ENCODE measurements at regions not wholly inside any gene's neighbourhood (a gene's known extent, or its start where the extent isn't known, plus 50 kb on each side); places are given as distances from the start of the nearest gene placed in this dataset.

GRCh38 chr5:8553364-8553763 is 684.4 kb downstream of the MTRR start:
- ATAC-seq (no peak), DNase-seq (no peak)
- Mint-ChIP-seq H3K27ac (no peak overlapping the region), H3K9me3 (peaks cover 6 to 12% of the 10 kb centered on the region in 2 donors), H3K27me3 (ENCODE audit: low read depth in 2 of 2) (no peaks in the 10 kb centered on the region), H3K36me3 (no peaks in the 10 kb centered on the region), H3K4me3 (no peak overlapping the region), H3K4me1 (no peaks in the 10 kb centered on the region)
- intact Hi-C loops (cut with micrococcal nuclease), result no loop called here
- no peaks in the 10 kb centered on the region for H3K9me3 ChIP-seq (ENCODE audit: control insufficient read depth, insufficient read depth, low read length)
- no peak overlapping the region for H3K27ac ChIP-seq (ENCODE audit: low read length)
- H3K36me3 ChIP-seq (ENCODE audit: control insufficient read depth, insufficient read depth, low read length), result no peaks in the 10 kb centered on the region
- no peaks in the 10 kb centered on the region for H3K4me1 ChIP-seq (ENCODE audit: control insufficient read depth, insufficient read depth, low read length)
- no peak overlapping the region for H3K4me3 ChIP-seq (ENCODE audit: low read length)
- no peaks in the 10 kb centered on the region for H3K27me3 ChIP-seq (ENCODE audit: control insufficient read depth, insufficient read depth, low read length)
- TF ChIP-seq CTCF (IDR thresholded peaks at IDR 0.05), result no peak

- Mint-ChIP-seq H3K9me3 (peaks cover 10 to 18% of the 10 kb centered on the region in 2 donors), H3K27ac (no peak overlapping the region), H3K36me3 (no peaks in the 10 kb centered on the region), H3K4me1 (no peaks in the 10 kb centered on the region), H3K27me3 (ENCODE audit: low read depth in 2 of 2) (no peaks in the 10 kb centered on the region), H3K4me3 (no peak overlapping the region)
- no peak for DNase-seq
- no peaks in the 10 kb centered on the region for H3K36me3 ChIP-seq (ENCODE audit: control insufficient read depth, insufficient read depth, low read length)
- TF ChIP-seq CTCF (IDR thresholded peaks at IDR 0.05), result no peak
- 60% methylated on average over 2 of the region's 3 CpGs for WGBS (ENCODE audit: insufficient coverage)
- no peaks in the 10 kb centered on the region for H3K27me3 ChIP-seq (ENCODE audit: control insufficient read depth, insufficient read depth, low read length)
- H3K4me3 ChIP-seq (ENCODE audit: low read length), result no peak overlapping the region
- H3K9me3 ChIP-seq (ENCODE audit: control insufficient read depth, insufficient read depth, low read length), result no peaks in the 10 kb centered on the region
- H3K4me1 ChIP-seq (ENCODE audit: control insufficient read depth, insufficient read depth, low read length), result no peaks in the 10 kb centered on the region
- intact Hi-C loops (cut with micrococcal nuclease), result no loop called here
- no peak overlapping the region for H3K27ac ChIP-seq (ENCODE audit: low read length)
- no peak for ATAC-seq
Observed at GRCh38 chr5:8557728-8558127, 688.8 kb downstream of the MTRR start.

- Histone ChIP-seq H3K4me1 (ENCODE audit: control insufficient read depth, insufficient read depth, low read length) (no peaks in the 10 kb centered on the region), H3K27ac (ENCODE audit: low read length) (no peak overlapping the region), H3K9me3 (ENCODE audit: control insufficient read depth, insufficient read depth, low read length) (no peaks in the 10 kb centered on the region), H3K36me3 (ENCODE audit: control insufficient read depth, insufficient read depth, low read length) (no peaks in the 10 kb centered on the region), H3K27me3 (ENCODE audit: control insufficient read depth, insufficient read depth, low read length) (no peaks in the 10 kb centered on the region), H3K4me3 (ENCODE audit: low read length) (no peak overlapping the region)
- DNase-seq, result no peak
- WGBS (ENCODE audit: insufficient coverage), result 92% methylated on average over 2 of the region's 2 CpGs
- intact Hi-C loops (cut with micrococcal nuclease), result no loop called here
- Mint-ChIP-seq H3K27ac (no peak overlapping the region), H3K36me3 (no peaks in the 10 kb centered on the region), H3K4me1 (no peaks in the 10 kb centered on the region), H3K4me3 (no peak overlapping the region), H3K27me3 (ENCODE audit: low read depth in 2 of 2) (no peaks in the 10 kb centered on the region), H3K9me3 (peaks cover 6 to 8% of the 10 kb centered on the region in 2 donors)
- no peak for ATAC-seq
- TF ChIP-seq CTCF (IDR thresholded peaks at IDR 0.05), result no peak
Observed at GRCh38 chr5:8560776-8561175, 691.8 kb downstream of the MTRR start.

GRCh38 chr5:8561224-8561840 is 692.4 kb downstream of the MTRR start:
- intact Hi-C loops (cut with micrococcal nuclease), result no loop called here
- Mint-ChIP-seq H3K36me3 (no peaks in the 10 kb centered on the region), H3K27ac (no peak overlapping the region), H3K27me3 (ENCODE audit: low read depth in 2 of 2) (no peaks in the 10 kb centered on the region), H3K4me3 (no peak overlapping the region), H3K4me1 (no peaks in the 10 kb centered on the region), H3K9me3 (peaks cover 6 to 7% of the 10 kb centered on the region in 2 donors)
- H3K27ac ChIP-seq (ENCODE audit: low read length), result no peak overlapping the region
- DNase-seq (no peak), ATAC-seq (no peak)
- no peak overlapping the region for H3K4me3 ChIP-seq (ENCODE audit: low read length)
- H3K9me3 ChIP-seq (ENCODE audit: control insufficient read depth, insufficient read depth, low read length), result no peaks in the 10 kb centered on the region
- 71% methylated on average over 1 of the region's 3 CpGs for WGBS (ENCODE audit: insufficient coverage)
- H3K27me3 ChIP-seq (ENCODE audit: control insufficient read depth, insufficient read depth, low read length), result no peaks in the 10 kb centered on the region
- no peak for TF ChIP-seq CTCF (IDR thresholded peaks at IDR 0.05)
- H3K36me3 ChIP-seq (ENCODE audit: control insufficient read depth, insufficient read depth, low read length), result no peaks in the 10 kb centered on the region
- H3K4me1 ChIP-seq (ENCODE audit: control insufficient read depth, insufficient read depth, low read length), result no peaks in the 10 kb centered on the region

All from natural killer cell (primary cell).